Prostate gland (tissue), 2 donors: ENCODE measurements at regions not wholly inside any gene's neighbourhood (a gene's known extent, or its start where the extent isn't known, plus 50 kb on each side); places are given as distances from the start of the nearest gene placed in this dataset.

Experiments
- CTCF ChIP-seq, 4 experiments: fragments of 200-600 bp in 2 of 4; fragments of 450-650 bp in 2 of 4; sonication (generic) in 2 of 4; IDR thresholded peaks; 1 replicate in 3 of 4; 2 replicates in 1 of 4; pipeline ENCODE4 v1.5.1; 2016 to 2019; ENCODE audit warnings: antibody characterized with exemption in 4 of 4, mild to moderate bottlenecking in 2 of 4, moderate library complexity in 2 of 4
- POLR2A ChIP-seq: fragments of 450-650 bp; IDR thresholded peaks from one replicate; pipeline ENCODE4 v1.6.1; 2016; ENCODE audit warnings: antibody characterized with exemption, mild to moderate bottlenecking
- POLR2AphosphoS5 ChIP-seq: sonication (generic); formaldehyde crosslinking; IDR thresholded peaks from one replicate; pipeline ENCODE4 v1.6.1; 2017; ENCODE audit warnings: antibody characterized with exemption

DNA sequence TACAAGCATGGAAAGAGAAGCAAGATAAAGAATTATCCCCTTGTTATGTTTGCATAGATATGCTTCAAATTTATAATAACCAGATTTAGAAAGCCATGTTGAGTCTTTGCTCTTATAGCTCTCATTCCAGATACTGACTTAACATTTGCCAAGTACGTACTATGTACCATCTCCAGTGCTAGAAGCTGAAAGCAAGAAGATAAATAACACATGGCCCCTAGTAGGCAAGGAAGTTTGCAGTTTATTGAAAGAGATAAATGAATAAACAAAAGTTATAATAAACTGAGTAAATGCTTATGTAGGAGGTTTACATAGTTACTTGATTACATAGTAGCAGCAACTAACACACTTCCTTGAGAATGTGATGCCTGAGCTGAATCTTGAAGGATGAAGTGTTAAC, 628.4 kb downstream of the HINT1 start:
- TF ChIP-seq CTCF (IDR thresholded peaks at IDR 0.05) (no peak), POLR2AphosphoS5 (no peak), POLR2A (no peak)
